Activated CD4-positive, alpha-beta T cell treated with anti-CD3 and anti-CD28 coated beads for 36 hours (primary cell): ENCODE measurements at regions not wholly inside any gene's neighbourhood (a gene's known extent, or its start where the extent isn't known, plus 50 kb on each side); places are given as distances from the start of the nearest gene placed in this dataset.
A peak's percentile ranks its signal among the peaks of the same experiment; 100 is the strongest.
"Not testable (repeated sequence)": the region's sequence is repeated elsewhere in the genome, so short reads cannot be mapped to it uniquely, and the experiment has no call there.

Experiments
- ATAC-seq: fragments of 200-7000 bp; cut with Tn5 transposase; one replicate; pipeline ENCODE4 v1.10.0; 2021; ENCODE audit warnings: mild to moderate bottlenecking, moderate library complexity
- CTCF ChIA-PET: fragments of 350-600 bp; sonication (Branson Sonifier 250); formaldehyde crosslinking; loops from one replicate; lab custom pipeline; 2021; ENCODE audit warnings: antibody characterized with exemption; lab: Charles Lee
- POLR2A ChIA-PET: fragments of 350-600 bp; sonication (Branson Sonifier 250); formaldehyde crosslinking; loops from one replicate; lab custom pipeline; 2021; ENCODE audit warnings: antibody characterized with exemption, inconsistent platforms; lab: Charles Lee
- DNase-seq: peaks from one replicate; pipeline ENCODE4 v3.0.0-alpha.2; 2020
- H3K27ac Mint-ChIP-seq: one replicate; pipeline ENCODE4 v1.8.0; 2021; ENCODE audit warnings: mixed read lengths
- H3K27me3 Mint-ChIP-seq: one replicate; pipeline ENCODE4 v1.8.0; 2021; ENCODE audit warnings: mixed read lengths
- H3K36me3 Mint-ChIP-seq: one replicate; pipeline ENCODE4 v1.8.0; 2021; ENCODE audit warnings: low read depth, mixed read lengths
- H3K4me1 Mint-ChIP-seq: one replicate; pipeline ENCODE4 v1.8.0; 2021; ENCODE audit warnings: mixed read lengths
- H3K4me3 Mint-ChIP-seq: one replicate; pipeline ENCODE4 v1.8.0; 2021; ENCODE audit warnings: mild to moderate bottlenecking, moderate library complexity, mixed read lengths
- H3K9me3 Mint-ChIP-seq: one replicate; pipeline ENCODE4 v1.8.0; 2021; ENCODE audit warnings: low read depth, mixed read lengths
- intact Hi-C, 2 experiments: fragments of 100-400 bp; cut with DNase I in 1 of 2; cut with micrococcal nuclease in 1 of 2; formaldehyde crosslinking; loops; one replicate each; pipeline versions ENCODE4 v1.14.2 to v1.15.1; 2022 to 2024; cut with DNase I, micrococcal nuclease

DNA sequence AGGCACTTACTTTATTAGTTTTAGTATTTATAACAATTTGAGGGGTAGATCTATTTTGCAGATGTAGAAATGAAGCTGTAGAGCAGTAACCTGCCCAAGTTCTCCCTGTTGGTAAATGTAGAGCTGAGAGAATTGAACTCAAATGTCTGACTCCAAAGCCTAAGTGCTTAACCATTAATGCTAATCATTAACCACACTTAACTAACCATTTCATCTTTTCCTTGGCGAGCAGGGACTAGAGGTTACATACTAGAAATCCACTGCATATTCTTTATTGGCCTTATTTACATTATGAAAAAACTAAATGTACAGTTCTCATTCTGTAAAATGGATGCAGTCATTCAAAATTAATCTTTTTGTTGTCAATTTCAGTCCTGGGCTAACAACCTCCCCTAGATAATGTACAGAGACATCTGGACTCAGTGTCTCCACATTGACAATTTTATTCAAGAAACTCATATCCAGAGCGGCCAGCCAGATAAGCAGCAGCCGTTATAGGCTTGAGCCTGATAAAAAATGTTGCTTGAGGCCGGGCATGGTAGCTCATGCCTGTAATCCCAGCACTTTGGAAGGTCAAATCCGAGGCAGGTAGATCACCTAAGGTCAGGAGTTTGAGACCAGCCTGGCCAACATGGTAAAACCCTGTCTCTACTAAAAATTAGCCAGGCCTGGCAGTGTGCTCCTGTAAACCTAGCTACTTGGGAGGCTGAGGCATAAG is 76.7 kb upstream of the PICALM start:
- Mint-ChIP-seq H3K36me3 (no peaks in the 10 kb centered on the region), H3K27me3 (no peaks in the 10 kb centered on the region), H3K4me1 (peaks cover 18% of the 10 kb centered on the region), H3K4me3 (no peak overlapping the region), H3K27ac (no peak overlapping the region), H3K9me3 (no peaks in the 10 kb centered on the region)
- CTCF ChIA-PET, result interaction anchor here (1.1 kb wide), 1 partner anchor 44 kb away, joined by 4 read pairs; no protein-coding TSS in a partner anchor
- intact Hi-C loops, result no loop called here
- POLR2A ChIA-PET, result no interaction called here
- ATAC-seq (no peak), DNase-seq (no peak)

DNA sequence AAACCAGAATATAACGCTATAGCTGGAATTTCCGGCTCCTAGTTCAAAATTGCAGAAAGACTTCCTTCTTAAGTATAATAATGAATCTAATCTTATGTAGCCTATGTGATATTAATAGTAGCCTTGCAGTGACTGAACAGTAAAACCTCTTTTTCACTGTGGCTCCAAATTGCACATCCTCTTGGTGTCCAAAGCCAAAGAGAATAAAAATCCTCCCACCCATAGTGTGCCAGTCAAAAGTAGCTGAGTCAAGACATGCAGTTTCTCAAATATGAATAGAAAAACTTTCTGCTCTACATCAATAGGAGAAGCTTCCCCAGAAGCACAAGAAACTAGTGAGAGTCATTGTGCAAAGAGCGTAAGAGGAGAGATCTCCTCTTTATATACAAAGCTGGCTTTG is 76.0 kb upstream of the PICALM start:
- intact Hi-C loops, result loop anchor here in 1 of 2 experiments (5.0 kb wide), 1 partner anchor 32 kb away; no protein-coding TSS in a partner anchor
- no peaks in the 10 kb centered on the region for H3K36me3 Mint-ChIP-seq
- no peak for ATAC-seq
- DNase-seq, result no peak
- H3K27me3 Mint-ChIP-seq, result no peaks in the 10 kb centered on the region
- POLR2A ChIA-PET, result no interaction called here
- no peak overlapping the region for H3K27ac Mint-ChIP-seq
- H3K4me3 Mint-ChIP-seq, result no peak overlapping the region
- peaks cover 23% of the 10 kb centered on the region for H3K4me1 Mint-ChIP-seq
- no peaks in the 10 kb centered on the region for H3K9me3 Mint-ChIP-seq
- CTCF ChIA-PET, result interaction anchor here (1.1 kb wide), 1 partner anchor 45 kb away, joined by 4 read pairs; no protein-coding TSS in a partner anchor

DNA sequence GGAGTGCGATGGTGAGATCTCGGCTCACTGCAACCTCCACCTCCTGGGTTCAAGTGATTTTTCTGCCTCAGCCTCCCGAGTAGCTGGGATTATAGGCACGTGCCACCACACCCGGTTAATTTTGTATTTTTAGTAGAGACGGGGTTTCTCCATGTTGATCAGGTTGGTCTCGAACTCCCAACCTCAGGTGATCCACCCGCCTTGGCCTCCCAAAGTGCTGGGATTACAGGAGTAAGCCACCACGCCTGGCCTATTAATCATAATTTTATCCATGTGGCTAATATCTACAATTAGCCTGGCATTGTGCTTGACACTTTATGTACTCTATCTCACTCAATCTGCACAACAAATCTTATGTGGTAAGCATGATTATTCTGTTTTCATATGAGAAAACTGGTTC is 75.2 kb upstream of the PICALM start:
- ATAC-seq, POLR2A ChIA-PET, H3K4me3 Mint-ChIP-seq, H3K9me3 Mint-ChIP-seq, H3K36me3 Mint-ChIP-seq, DNase-seq, CTCF ChIA-PET, H3K27me3 Mint-ChIP-seq, H3K27ac Mint-ChIP-seq: not testable (repeated sequence)
- peaks cover 26% of the 10 kb centered on the region for H3K4me1 Mint-ChIP-seq
- intact Hi-C loops, result loop anchor here in 1 of 2 experiments (5.0 kb wide), 1 partner anchor 33 kb away; no protein-coding TSS in a partner anchor

DNA sequence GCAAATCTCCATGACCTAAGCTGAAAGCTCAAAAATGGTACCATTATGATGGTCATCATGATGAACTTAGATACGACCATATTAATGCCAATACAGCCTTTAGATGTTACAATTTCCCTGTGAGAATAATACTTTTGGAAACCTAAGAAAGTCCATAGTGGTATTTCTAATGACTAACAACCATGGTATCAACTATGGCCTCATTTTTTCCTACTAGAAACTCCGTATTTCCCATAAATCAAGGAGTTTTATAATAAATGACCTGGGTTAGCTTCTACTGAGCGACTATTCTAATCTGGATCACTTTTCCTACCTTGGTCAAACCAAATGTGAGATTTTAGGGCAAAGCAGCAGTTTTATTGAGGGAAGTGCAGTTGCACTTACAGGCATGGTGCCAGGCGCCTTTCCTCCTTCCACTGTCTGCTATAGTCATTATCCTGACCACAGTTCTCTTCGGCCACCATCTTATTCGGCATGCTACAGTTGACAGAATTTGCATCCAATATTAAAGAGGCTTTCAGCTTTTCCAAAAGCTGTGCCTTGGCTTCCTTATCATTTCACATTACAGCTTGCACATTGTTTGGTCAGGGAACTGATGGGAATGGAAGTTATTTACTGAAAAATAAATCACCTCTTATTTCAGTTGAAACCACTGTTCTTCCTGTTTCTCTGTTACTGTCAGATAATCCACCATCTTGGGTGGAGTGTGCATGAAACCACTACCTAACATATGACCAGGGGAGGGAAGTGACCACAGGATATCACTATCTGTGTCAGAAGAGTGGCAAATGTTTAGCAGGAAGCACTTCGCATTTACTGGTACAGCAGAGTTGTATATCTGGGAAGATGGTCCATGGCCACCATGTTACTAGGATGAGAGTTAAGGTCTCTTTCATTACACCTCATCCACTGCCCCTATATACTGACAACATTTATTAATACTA is 74.5 kb upstream of the PICALM start:
- CTCF ChIA-PET, result interaction anchor here (0.7 to 1.3 kb wide), 3 partner anchors 46 to 101 kb away, joined by 3 read pairs; no protein-coding TSS in a partner anchor
- intact Hi-C loops, result loop anchor here (2.0 to 5.0 kb wide), 2 partner anchors 34 to 149 kb away; no protein-coding TSS in a partner anchor
- H3K4me1 Mint-ChIP-seq, result peaks cover 33% of the 10 kb centered on the region
- ATAC-seq (peak; percentile 47), DNase-seq (no peak)
- no peaks in the 10 kb centered on the region for H3K36me3 Mint-ChIP-seq
- no peaks in the 10 kb centered on the region for H3K27me3 Mint-ChIP-seq
- H3K4me3 Mint-ChIP-seq, result no peak overlapping the region
- H3K9me3 Mint-ChIP-seq, result no peaks in the 10 kb centered on the region
- POLR2A ChIA-PET, result no interaction called here
- H3K27ac Mint-ChIP-seq, result no peak overlapping the region

DNA sequence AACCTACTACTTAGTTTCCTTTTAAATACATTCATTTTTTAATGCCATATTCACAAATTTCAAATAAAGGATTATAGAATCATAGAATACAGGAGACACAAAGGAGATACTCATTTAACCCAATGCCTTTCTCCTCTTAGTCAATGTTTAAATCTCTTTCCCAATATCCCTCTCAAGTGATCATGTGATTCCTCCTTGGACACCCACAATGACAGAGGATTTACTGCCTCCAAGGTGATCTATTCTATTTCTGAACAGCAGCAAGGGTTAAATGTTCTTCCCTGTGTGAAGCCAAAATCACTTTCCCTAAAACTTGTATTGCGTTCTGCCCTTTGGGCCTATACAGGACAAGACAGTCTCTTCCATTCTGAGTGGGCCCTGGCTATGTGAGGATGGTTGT is 73.3 kb upstream of the PICALM start:
- no peaks in the 10 kb centered on the region for H3K36me3 Mint-ChIP-seq
- CTCF ChIA-PET, result interaction anchor here (0.6 to 1.3 kb wide), 2 partner anchors 52 to 298 kb away, joined by 3 read pairs; no protein-coding TSS in a partner anchor
- ATAC-seq (no peak), DNase-seq (no peak)
- no peaks in the 10 kb centered on the region for H3K27me3 Mint-ChIP-seq
- H3K27ac Mint-ChIP-seq, result no peak overlapping the region
- intact Hi-C loops, result loop anchor here (2.0 to 5.0 kb wide), 2 partner anchors 35 to 151 kb away; no protein-coding TSS in a partner anchor
- H3K9me3 Mint-ChIP-seq, result no peaks in the 10 kb centered on the region
- POLR2A ChIA-PET, result no interaction called here
- H3K4me3 Mint-ChIP-seq, result no peak overlapping the region
- peaks cover 35% of the 10 kb centered on the region for H3K4me1 Mint-ChIP-seq

DNA sequence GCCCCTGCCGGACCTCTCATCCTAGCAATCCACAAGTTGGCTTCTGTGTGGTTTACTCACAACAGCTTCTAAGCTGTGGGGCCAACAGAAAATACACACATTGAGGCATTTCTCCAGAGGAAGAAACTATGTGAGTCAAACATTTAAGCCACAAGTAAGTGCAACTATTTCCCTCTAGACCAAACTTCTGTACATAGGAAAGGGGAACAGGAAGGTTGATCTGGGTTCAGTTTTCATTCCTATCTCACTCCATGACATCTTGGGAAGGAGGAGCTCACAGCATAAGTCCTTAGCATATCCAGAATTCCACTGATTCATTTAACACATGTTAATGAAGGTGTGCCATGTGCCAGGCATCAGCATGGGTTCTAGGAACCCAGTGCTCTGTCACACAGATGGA is 72.8 kb upstream of the PICALM start:
- Mint-ChIP-seq H3K4me1 (peaks cover 35% of the 10 kb centered on the region), H3K27ac (no peak overlapping the region), H3K9me3 (no peaks in the 10 kb centered on the region), H3K36me3 (no peaks in the 10 kb centered on the region), H3K27me3 (no peaks in the 10 kb centered on the region), H3K4me3 (no peak overlapping the region)
- ATAC-seq (peak; percentile 30), DNase-seq (no peak)
- ChIA-PET POLR2A (no interaction called here), CTCF (no interaction called here)
- intact Hi-C loops, result loop anchor here (2.0 to 5.0 kb wide), 2 partner anchors 36 to 151 kb away; no protein-coding TSS in a partner anchor

DNA sequence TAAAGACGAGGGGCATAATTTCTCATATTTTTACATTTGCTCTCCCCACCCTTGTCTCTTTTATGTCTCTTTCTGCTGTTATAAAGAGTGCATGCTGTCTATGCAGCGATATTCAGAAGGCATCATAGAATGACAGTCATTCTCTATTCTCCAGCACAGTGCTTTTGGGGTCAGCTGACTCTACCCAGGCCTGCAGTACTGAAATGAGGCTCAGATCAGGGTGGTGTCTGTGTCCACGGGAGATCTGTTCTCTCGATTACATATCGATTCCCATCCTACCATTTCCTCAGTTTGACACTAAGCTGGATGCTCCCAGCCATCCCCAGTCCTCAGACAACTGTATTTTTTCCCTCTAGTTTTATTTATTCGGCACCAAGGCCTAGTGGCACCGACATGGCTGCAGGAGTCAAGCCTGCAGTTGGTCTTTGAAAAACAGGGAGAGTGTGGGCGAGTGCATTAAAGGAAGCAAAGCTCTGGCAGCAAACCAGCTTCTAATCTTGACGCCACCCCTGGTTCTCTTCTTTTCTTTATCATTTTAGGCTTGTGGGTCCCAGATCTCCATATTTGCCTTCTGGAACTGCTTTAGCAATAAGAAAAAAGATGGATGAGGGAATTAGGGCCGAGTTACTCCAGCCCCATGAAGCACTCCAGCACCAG is 71.6 kb upstream of the PICALM start:
- no peak for DNase-seq
- POLR2A ChIA-PET, result no interaction called here
- CTCF ChIA-PET, result no interaction called here
- intact Hi-C loops, result loop anchor here in 1 of 2 experiments (5.0 kb wide), 1 partner anchor 37 kb away; no protein-coding TSS in a partner anchor
- no peaks in the 10 kb centered on the region for H3K36me3 Mint-ChIP-seq
- H3K9me3 Mint-ChIP-seq, result no peaks in the 10 kb centered on the region
- H3K4me1 Mint-ChIP-seq, result peaks cover 35% of the 10 kb centered on the region
- no peak overlapping the region for H3K27ac Mint-ChIP-seq
- no peaks in the 10 kb centered on the region for H3K27me3 Mint-ChIP-seq
- ATAC-seq, result no peak
- H3K4me3 Mint-ChIP-seq, result no peak overlapping the region

DNA sequence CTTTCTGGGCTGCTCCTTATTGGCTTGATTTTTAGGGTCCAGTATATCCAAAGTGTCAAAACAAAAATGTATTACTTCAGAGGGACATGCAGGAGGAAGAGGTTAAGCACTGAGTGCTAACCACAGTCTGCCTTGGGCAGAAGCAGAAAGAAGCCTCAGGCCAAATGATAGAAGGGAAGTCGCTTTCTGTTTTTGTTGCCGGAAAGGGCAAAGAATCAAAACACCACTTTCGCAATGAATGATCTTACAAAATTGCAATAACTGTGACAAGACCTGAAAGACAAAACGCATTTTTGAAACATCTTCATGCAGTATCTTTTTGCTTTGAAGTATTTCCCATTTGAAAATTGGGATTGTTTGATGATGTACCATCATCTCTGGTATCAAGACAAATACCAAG is 70.1 kb upstream of the PICALM start:
- POLR2A ChIA-PET, result no interaction called here

DNA sequence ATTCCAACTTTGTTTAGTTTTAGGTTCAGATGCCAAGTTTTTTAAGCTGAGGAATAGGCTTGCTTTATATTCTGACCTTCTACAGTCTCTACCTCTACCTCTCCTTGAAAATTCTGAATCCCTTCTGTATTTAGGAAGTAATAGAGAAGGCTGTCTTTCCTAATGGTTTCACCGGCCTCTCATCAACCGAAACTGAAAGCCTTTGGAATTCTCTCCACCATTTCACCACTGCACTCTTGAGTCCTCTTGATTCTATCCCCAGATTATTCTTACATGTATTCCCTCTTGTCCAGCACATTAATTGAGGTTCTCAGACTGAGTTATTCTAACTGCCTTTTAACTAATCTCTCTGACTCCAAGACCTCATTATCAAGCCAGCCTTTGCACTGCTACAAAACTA is 67.7 kb upstream of the PICALM start:
- ChIA-PET CTCF (interaction anchor here (1.0 kb wide), 1 partner anchor 17 kb away, joined by 3 read pairs; no protein-coding TSS in a partner anchor), POLR2A (no interaction called here)
- intact Hi-C loops, result no loop called here
- no peaks in the 10 kb centered on the region for H3K27me3 Mint-ChIP-seq
- no peaks in the 10 kb centered on the region for H3K36me3 Mint-ChIP-seq
- H3K27ac Mint-ChIP-seq, result no peak overlapping the region
- H3K9me3 Mint-ChIP-seq, result no peaks in the 10 kb centered on the region
- DNase-seq (no peak), ATAC-seq (no peak)
- H3K4me1 Mint-ChIP-seq, result peaks cover 21% of the 10 kb centered on the region
- H3K4me3 Mint-ChIP-seq, result no peak overlapping the region

More for the DNA sequence above, 70.1 kb upstream of the PICALM start:
- H3K27me3 Mint-ChIP-seq, result no peaks in the 10 kb centered on the region
- H3K9me3 Mint-ChIP-seq, result no peaks in the 10 kb centered on the region
- DNase-seq (peak; percentile 41), ATAC-seq (peak; percentile 81)
- H3K4me3 Mint-ChIP-seq, result no peak overlapping the region
- intact Hi-C loops, result loop anchor here (1.0 to 2.0 kb wide), 4 partner anchors 20 to 75 kb away; partner anchors contain the start of gene PICALM (in 1 of the 2)
- CTCF ChIA-PET, result interaction anchor here (1.1 to 1.5 kb wide), 2 partner anchors 55 to 97 kb away, joined by 4 to 6 read pairs; no protein-coding TSS in a partner anchor
- H3K36me3 Mint-ChIP-seq, result no peaks in the 10 kb centered on the region
- H3K27ac Mint-ChIP-seq, result peak overlapping the region; percentile 55
- H3K4me1 Mint-ChIP-seq, result peaks cover 31% of the 10 kb centered on the region

DNA sequence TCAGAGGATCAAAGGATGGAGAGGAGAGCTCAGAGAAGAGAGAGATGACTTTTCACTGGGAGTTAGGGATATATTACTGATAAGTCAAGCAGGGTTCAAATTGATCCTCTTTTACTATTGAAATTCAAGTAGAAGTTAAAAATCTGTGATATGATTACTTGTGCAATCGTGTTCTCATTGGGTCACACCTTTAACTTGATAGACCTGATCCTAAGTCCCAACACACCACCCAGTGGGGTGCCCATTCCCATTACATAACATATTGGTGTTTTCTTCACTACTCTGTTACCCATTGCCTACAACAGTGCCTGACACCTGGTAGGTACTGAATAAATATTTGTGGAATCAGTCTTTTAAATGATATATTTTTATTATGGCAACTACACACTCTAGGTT is 66.4 kb upstream of the PICALM start:
- CTCF ChIA-PET, result interaction anchor here (1.0 kb wide), 1 partner anchor 16 kb away, joined by 3 read pairs; no protein-coding TSS in a partner anchor
- intact Hi-C loops, result no loop called here
- no peak for ATAC-seq

More for the DNA sequence above, 66.4 kb upstream of the PICALM start:
- H3K36me3 Mint-ChIP-seq, result no peaks in the 10 kb centered on the region
- H3K27me3 Mint-ChIP-seq, result no peaks in the 10 kb centered on the region
- H3K4me3 Mint-ChIP-seq, result no peak overlapping the region
- POLR2A ChIA-PET, result no interaction called here
- no peaks in the 10 kb centered on the region for H3K9me3 Mint-ChIP-seq
- H3K4me1 Mint-ChIP-seq, result peaks cover 14% of the 10 kb centered on the region
- no peak overlapping the region for H3K27ac Mint-ChIP-seq
- no peak for DNase-seq
